WTC11 (cell line): ENCODE measurements at regions not wholly inside any gene's neighbourhood (a gene's known extent, or its start where the extent isn't known, plus 50 kb on each side); places are given as distances from the start of the nearest gene placed in this dataset.

ENCODE experiments used
- ATAC-seq: fragments of 200-7000 bp; cut with Tn5 transposase; 2 replicates; pipeline ENCODE4 v1.10.0; 2021; ENCODE audit warnings: mild to moderate bottlenecking, moderate library complexity
- CTCF ChIA-PET: fragments of 300-600 bp; sonication (Branson Sonifier 250); formaldehyde crosslinking; loops from one replicate; lab custom pipeline; 2021; ENCODE audit warnings: antibody characterized with exemption; lab: Charles Lee
- POLR2A ChIA-PET: fragments of 350-600 bp; sonication (Branson Sonifier 250); formaldehyde crosslinking; loops from one replicate; lab custom pipeline; 2021; ENCODE audit warnings: antibody characterized with exemption; lab: Charles Lee
- DNase-seq: peaks from one replicate; pipeline ENCODE4 v3.0.0; 2021; ENCODE audit warnings: low spot score
- H3K27ac Mint-ChIP-seq: 2 replicates; pipeline ENCODE4 v1.8.0; 2021; ENCODE audit warnings: mixed read lengths
- H3K27me3 Mint-ChIP-seq: 2 replicates; pipeline ENCODE4 v1.8.0; 2021; ENCODE audit warnings: low read depth, mild to moderate bottlenecking, moderate library complexity, mixed read lengths
- H3K36me3 Mint-ChIP-seq: 2 replicates; pipeline ENCODE4 v1.8.0; 2021; ENCODE audit warnings: mixed read lengths
- H3K4me1 Mint-ChIP-seq: 2 replicates; pipeline ENCODE4 v1.8.0; 2022; ENCODE audit warnings: mixed read lengths
- H3K4me3 Mint-ChIP-seq: 2 replicates; pipeline ENCODE4 v1.8.0; 2021; ENCODE audit warnings: mild to moderate bottlenecking, moderate library complexity, mixed read lengths
- H3K9me3 Mint-ChIP-seq: 2 replicates; pipeline ENCODE4 v1.8.0; 2021; ENCODE audit warnings: mixed read lengths
- E2F1 ChIP-seq: sonication (generic); formaldehyde crosslinking; IDR thresholded peaks from 2 replicates; pipeline ENCODE4 v1.8.0; 2022; ENCODE audit warnings: mild to moderate bottlenecking, missing genetic modification reagents
- ESRRA ChIP-seq: sonication (generic); formaldehyde crosslinking; IDR thresholded peaks from 2 replicates; pipeline ENCODE4 v1.8.1; 2022; ENCODE audit warnings: mild to moderate bottlenecking, missing genetic modification reagents, borderline replicate concordance
- FOXJ3 ChIP-seq: sonication (generic); formaldehyde crosslinking; IDR thresholded peaks from 2 replicates; pipeline ENCODE4 v1.9.0; 2021; ENCODE audit warnings: missing genetic modification reagents, mild to moderate bottlenecking, borderline replicate concordance
- FOXK1 ChIP-seq: sonication (generic); formaldehyde crosslinking; IDR thresholded peaks from 2 replicates; pipeline ENCODE4 v1.8.0; 2022; ENCODE audit warnings: mild to moderate bottlenecking, moderate library complexity, missing genetic modification reagents
- KAT7 ChIP-seq: sonication (generic); formaldehyde crosslinking; IDR thresholded peaks from 2 replicates; pipeline ENCODE4 v1.8.1; 2023; ENCODE audit warnings: missing genetic modification reagents, mild to moderate bottlenecking, borderline replicate concordance
- MLX ChIP-seq: sonication (generic); formaldehyde crosslinking; IDR thresholded peaks from 2 replicates; pipeline ENCODE4 v1.8.1; 2023; ENCODE audit warnings: mild to moderate bottlenecking, missing genetic modification reagents, moderate library complexity
- NFYB ChIP-seq: sonication (generic); formaldehyde crosslinking; conservative IDR thresholded peaks from 2 replicates; pipeline ENCODE4 v1.8.0; 2022; ENCODE audit warnings: low read depth, missing genetic modification reagents
- NR2C2 ChIP-seq: sonication (generic); formaldehyde crosslinking; IDR thresholded peaks from 2 replicates; pipeline ENCODE4 v1.8.0; 2022; ENCODE audit warnings: mild to moderate bottlenecking, missing genetic modification reagents
- USF1 ChIP-seq: sonication (generic); formaldehyde crosslinking; IDR thresholded peaks from 2 replicates; pipeline ENCODE4 v1.8.0; 2022; ENCODE audit warnings: mild to moderate bottlenecking, missing genetic modification reagents
- USF2 ChIP-seq: sonication (generic); formaldehyde crosslinking; IDR thresholded peaks from 2 replicates; pipeline ENCODE4 v1.8.1; 2023; ENCODE audit warnings: mild to moderate bottlenecking, missing genetic modification reagents, moderate library complexity
- ZNF263 ChIP-seq: sonication (generic); formaldehyde crosslinking; IDR thresholded peaks from 2 replicates; pipeline ENCODE4 v1.8.1; 2022; ENCODE audit warnings: low read depth, mild to moderate bottlenecking, moderate library complexity, missing genetic modification reagents
- ZNF281 ChIP-seq: sonication (generic); formaldehyde crosslinking; IDR thresholded peaks from 2 replicates; pipeline ENCODE4 v1.8.0; 2023; ENCODE audit warnings: mild to moderate bottlenecking, missing genetic modification reagents
- ZNF317 ChIP-seq: sonication (generic); formaldehyde crosslinking; IDR thresholded peaks from 2 replicates; pipeline ENCODE4 v1.8.1; 2023; ENCODE audit warnings: low read depth, mild to moderate bottlenecking, moderate library complexity, missing genetic modification reagents, borderline replicate concordance
- ZNF532 ChIP-seq: fragments of 250-450 bp; sonication (Bioruptor Pico); IDR thresholded peaks from 2 replicates; pipeline ENCODE4 v1.9.0; 2021; ENCODE audit warnings: mild to moderate bottlenecking, borderline replicate concordance

GRCh38 chr6:10320291-10320690, 94.6 kb downstream of the TFAP2A start (continued):
- no peak for TF ChIP-seq ESRRA (CRISPR knock-in tag)
- TF ChIP-seq, all 79 proteins: peak for 0

- DNase-seq (no peak), ATAC-seq (0 out of 2 replicates have a peak, but pooled peaks have one; percentile 6)
- Mint-ChIP-seq H3K36me3 (no peaks in the 10 kb centered on the region), H3K9me3 (peaks cover 7% of the 10 kb centered on the region), H3K27ac (no peak overlapping the region), H3K27me3 (peaks cover 11% of the 10 kb centered on the region), H3K4me1 (peaks cover 68% of the 10 kb centered on the region), H3K4me3 (no peak overlapping the region)
- TF ChIP-seq ZNF263 (CRISPR knock-in tag), result no peak
- TF ChIP-seq USF1 (CRISPR knock-in tag), result no peak
- TF ChIP-seq ZNF317, result no peak
- TF ChIP-seq FOXJ3, result no peak
- TF ChIP-seq USF2 (CRISPR knock-in tag), result no peak
- no peak for TF ChIP-seq ZNF532 (CRISPR knock-in tag)
- TF ChIP-seq FOXK1 (CRISPR knock-in tag), result no peak
- TF ChIP-seq E2F1 (CRISPR knock-in tag), result no peak
- no peak for TF ChIP-seq NFYB (CRISPR knock-in tag)
- no peak for TF ChIP-seq MLX
- no peak for TF ChIP-seq KAT7 (CRISPR knock-in tag)
- no peak for TF ChIP-seq NR2C2 (CRISPR knock-in tag)
- no peak for TF ChIP-seq ZNF281 (CRISPR knock-in tag)
- POLR2A ChIA-PET, result no interaction called here
- CTCF ChIA-PET, result no interaction called here
These were observed 98.5 kb downstream of the TFAP2A start for GRCh38 chr6:10316373-10316721.
